Stimulated activated naive CD8-positive, alpha-beta T cell treated with anti-CD3 and anti-CD28 coated beads, Interleukin-15, Interleukin-2, amounts not matched to agents 100 ng/mL and 50 ng/mL, for 24 hours (primary cell): ENCODE measurements at regions not wholly inside any gene's neighbourhood (a gene's known extent, or its start where the extent isn't known, plus 50 kb on each side); places are given as distances from the start of the nearest gene placed in this dataset.
A peak's percentile ranks its signal among the peaks of the same experiment; 100 is the strongest.

ENCODE experiments used
- H3K27ac Mint-ChIP-seq: one replicate; pipeline ENCODE4 v1.8.0; 2021; ENCODE audit warnings: mild to moderate bottlenecking, mixed read lengths
- H3K27me3 Mint-ChIP-seq: one replicate; pipeline ENCODE4 v1.8.0; 2021; ENCODE audit warnings: mixed read lengths
- H3K36me3 Mint-ChIP-seq: one replicate; pipeline ENCODE4 v1.8.0; 2021; ENCODE audit warnings: low read depth, mixed read lengths
- H3K4me1 Mint-ChIP-seq: one replicate; pipeline ENCODE4 v1.8.0; 2021; ENCODE audit warnings: low read depth, mixed read lengths
- H3K4me3 Mint-ChIP-seq: one replicate; pipeline ENCODE4 v1.8.0; 2021; ENCODE audit warnings: mild to moderate bottlenecking, mixed read lengths
- H3K9me3 Mint-ChIP-seq: one replicate; pipeline ENCODE4 v1.8.0; 2021; ENCODE audit warnings: mixed read lengths

- H3K4me1 Mint-ChIP-seq = peaks cover 36% of the 10 kb centered on the region
- no peaks in the 10 kb centered on the region for H3K27me3 Mint-ChIP-seq
- no peaks in the 10 kb centered on the region for H3K9me3 Mint-ChIP-seq
- H3K4me3 Mint-ChIP-seq = no peak overlapping the region
- no peak overlapping the region for H3K27ac Mint-ChIP-seq
- H3K36me3 Mint-ChIP-seq = peaks cover 25% of the 10 kb centered on the region
These were observed 462.4 kb upstream of the RGS6 start for GRCh38 chr14:71469643-71470335.

- H3K4me3 Mint-ChIP-seq = no peak overlapping the region
- H3K27me3 Mint-ChIP-seq = no peaks in the 10 kb centered on the region
- peaks cover 27% of the 10 kb centered on the region for H3K36me3 Mint-ChIP-seq
- no peak overlapping the region for H3K27ac Mint-ChIP-seq
- no peaks in the 10 kb centered on the region for H3K9me3 Mint-ChIP-seq
- peaks cover 52% of the 10 kb centered on the region for H3K4me1 Mint-ChIP-seq
These were observed 460.4 kb upstream of the RGS6 start for GRCh38 chr14:71471634-71472355.

GRCh38 chr14:71472356-71473340 lies 459.6 kb upstream of the RGS6 start:
- Mint-ChIP-seq H3K27me3 (no peaks in the 10 kb centered on the region), H3K36me3 (peaks cover 31% of the 10 kb centered on the region), H3K4me1 (peaks cover 61% of the 10 kb centered on the region), H3K27ac (no peak overlapping the region), H3K9me3 (no peaks in the 10 kb centered on the region), H3K4me3 (no peak overlapping the region)

GRCh38 chr14:71473843-71474242 lies 458.4 kb upstream of the RGS6 start:
- Mint-ChIP-seq H3K4me1 (peaks cover 73% of the 10 kb centered on the region), H3K9me3 (no peaks in the 10 kb centered on the region), H3K27ac (peak overlapping the region; percentile 50), H3K27me3 (no peaks in the 10 kb centered on the region), H3K36me3 (peaks cover 23% of the 10 kb centered on the region), H3K4me3 (no peak overlapping the region)

- Mint-ChIP-seq H3K36me3 (peaks cover 17% of the 10 kb centered on the region), H3K9me3 (no peaks in the 10 kb centered on the region), H3K4me3 (no peak overlapping the region), H3K4me1 (peaks cover 76% of the 10 kb centered on the region), H3K27ac (no peak overlapping the region), H3K27me3 (no peaks in the 10 kb centered on the region)
These were observed 457.6 kb upstream of the RGS6 start for GRCh38 chr14:71474301-71475265.

- H3K27me3 Mint-ChIP-seq = no peaks in the 10 kb centered on the region
- H3K4me3 Mint-ChIP-seq = peak overlapping the region; percentile 18
- peak overlapping the region; percentile 26 for H3K27ac Mint-ChIP-seq
- H3K4me1 Mint-ChIP-seq = peaks cover 72% of the 10 kb centered on the region
- H3K36me3 Mint-ChIP-seq = peaks cover 14% of the 10 kb centered on the region
- no peaks in the 10 kb centered on the region for H3K9me3 Mint-ChIP-seq
These were observed 456.3 kb upstream of the RGS6 start for GRCh38 chr14:71475916-71476315.

GRCh38 chr14:71478542-71478941 lies 453.7 kb upstream of the RGS6 start:
- peaks cover 25% of the 10 kb centered on the region for H3K36me3 Mint-ChIP-seq
- H3K4me1 Mint-ChIP-seq = peaks cover 57% of the 10 kb centered on the region
- H3K4me3 Mint-ChIP-seq = peak overlapping the region; percentile 27
- H3K9me3 Mint-ChIP-seq = no peaks in the 10 kb centered on the region
- H3K27me3 Mint-ChIP-seq = no peaks in the 10 kb centered on the region
- H3K27ac Mint-ChIP-seq = peak overlapping the region; percentile 80

- Mint-ChIP-seq H3K4me1 (peaks cover 39% of the 10 kb centered on the region), H3K27ac (no peak overlapping the region), H3K36me3 (peaks cover 35% of the 10 kb centered on the region), H3K27me3 (no peaks in the 10 kb centered on the region), H3K9me3 (no peaks in the 10 kb centered on the region), H3K4me3 (no peak overlapping the region)
These were observed 451.1 kb upstream of the RGS6 start for GRCh38 chr14:71481021-71481654.

GRCh38 chr14:71482671-71483070 lies 449.6 kb upstream of the RGS6 start:
- Mint-ChIP-seq H3K36me3 (peaks cover 36% of the 10 kb centered on the region), H3K4me3 (no peak overlapping the region), H3K9me3 (no peaks in the 10 kb centered on the region), H3K27me3 (no peaks in the 10 kb centered on the region), H3K4me1 (peaks cover 36% of the 10 kb centered on the region), H3K27ac (no peak overlapping the region)

GRCh38 chr14:71483154-71483553 lies 449.1 kb upstream of the RGS6 start:
- no peaks in the 10 kb centered on the region for H3K9me3 Mint-ChIP-seq
- H3K4me1 Mint-ChIP-seq = peaks cover 35% of the 10 kb centered on the region
- no peak overlapping the region for H3K27ac Mint-ChIP-seq
- H3K36me3 Mint-ChIP-seq = peaks cover 36% of the 10 kb centered on the region
- no peak overlapping the region for H3K4me3 Mint-ChIP-seq
- H3K27me3 Mint-ChIP-seq = no peaks in the 10 kb centered on the region

- peaks cover 24% of the 10 kb centered on the region for H3K4me1 Mint-ChIP-seq
- H3K27me3 Mint-ChIP-seq = no peaks in the 10 kb centered on the region
- no peak overlapping the region for H3K4me3 Mint-ChIP-seq
- H3K27ac Mint-ChIP-seq = no peak overlapping the region
- H3K9me3 Mint-ChIP-seq = no peaks in the 10 kb centered on the region
- H3K36me3 Mint-ChIP-seq = peaks cover 45% of the 10 kb centered on the region
These were observed 446.4 kb upstream of the RGS6 start for GRCh38 chr14:71485833-71486232.

GRCh38 chr14:71486279-71486678 lies 445.9 kb upstream of the RGS6 start:
- Mint-ChIP-seq H3K4me1 (peaks cover 27% of the 10 kb centered on the region), H3K9me3 (no peaks in the 10 kb centered on the region), H3K27me3 (no peaks in the 10 kb centered on the region), H3K4me3 (no peak overlapping the region), H3K36me3 (peaks cover 47% of the 10 kb centered on the region), H3K27ac (no peak overlapping the region)

- peak overlapping the region; percentile 36 for H3K27ac Mint-ChIP-seq
- H3K4me3 Mint-ChIP-seq = no peak overlapping the region
- no peaks in the 10 kb centered on the region for H3K9me3 Mint-ChIP-seq
These were observed 444.8 kb upstream of the RGS6 start for GRCh38 chr14:71487449-71487848.

More at GRCh38 chr14:71487449-71487848, 444.8 kb upstream of the RGS6 start:
- Mint-ChIP-seq H3K4me1 (peaks cover 28% of the 10 kb centered on the region), H3K27me3 (no peaks in the 10 kb centered on the region), H3K36me3 (peaks cover 47% of the 10 kb centered on the region)
